GM18517 (cell line): ENCODE measurements at regions not wholly inside any gene's neighbourhood (a gene's known extent, or its start where the extent isn't known, plus 50 kb on each side); places are given as distances from the start of the nearest gene placed in this dataset.
"Not testable (repeated sequence)": the region's sequence is repeated elsewhere in the genome, so short reads cannot be mapped to it uniquely, and the experiment has no call there.

Experiments used
- ATAC-seq: cut with Tn5 transposase; IDR thresholded peaks from one replicate; pipeline ENCODE4 v1.9.1; 2021; ENCODE audit warnings: mild to moderate bottlenecking, moderate library complexity; ENCODE audit not compliant: unreplicated experiment

DNA sequence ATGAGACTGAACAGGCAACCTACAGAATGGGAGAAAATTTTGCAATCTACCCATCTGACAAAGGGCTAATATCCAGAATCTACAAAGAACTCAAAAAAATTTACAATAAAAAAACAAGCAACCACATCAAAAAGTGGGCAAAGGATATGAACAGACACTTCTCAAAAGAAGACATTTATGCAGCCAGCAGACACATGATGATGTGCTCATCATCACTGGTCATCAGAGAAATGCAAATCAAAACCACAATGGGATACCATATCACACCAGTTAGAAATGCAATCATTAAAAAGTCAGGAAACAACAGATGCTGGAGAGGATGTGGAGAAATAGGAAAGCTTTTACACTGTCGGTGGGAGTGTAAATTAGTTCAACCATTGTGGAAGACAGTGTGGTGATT lies 51.7 kb upstream of the PAXBP1 start:
- ATAC-seq, result not testable (repeated sequence)

GRCh38 chr21:32824950-32825349 lies 53.4 kb upstream of the PAXBP1 start:
- no peak for ATAC-seq

DNA sequence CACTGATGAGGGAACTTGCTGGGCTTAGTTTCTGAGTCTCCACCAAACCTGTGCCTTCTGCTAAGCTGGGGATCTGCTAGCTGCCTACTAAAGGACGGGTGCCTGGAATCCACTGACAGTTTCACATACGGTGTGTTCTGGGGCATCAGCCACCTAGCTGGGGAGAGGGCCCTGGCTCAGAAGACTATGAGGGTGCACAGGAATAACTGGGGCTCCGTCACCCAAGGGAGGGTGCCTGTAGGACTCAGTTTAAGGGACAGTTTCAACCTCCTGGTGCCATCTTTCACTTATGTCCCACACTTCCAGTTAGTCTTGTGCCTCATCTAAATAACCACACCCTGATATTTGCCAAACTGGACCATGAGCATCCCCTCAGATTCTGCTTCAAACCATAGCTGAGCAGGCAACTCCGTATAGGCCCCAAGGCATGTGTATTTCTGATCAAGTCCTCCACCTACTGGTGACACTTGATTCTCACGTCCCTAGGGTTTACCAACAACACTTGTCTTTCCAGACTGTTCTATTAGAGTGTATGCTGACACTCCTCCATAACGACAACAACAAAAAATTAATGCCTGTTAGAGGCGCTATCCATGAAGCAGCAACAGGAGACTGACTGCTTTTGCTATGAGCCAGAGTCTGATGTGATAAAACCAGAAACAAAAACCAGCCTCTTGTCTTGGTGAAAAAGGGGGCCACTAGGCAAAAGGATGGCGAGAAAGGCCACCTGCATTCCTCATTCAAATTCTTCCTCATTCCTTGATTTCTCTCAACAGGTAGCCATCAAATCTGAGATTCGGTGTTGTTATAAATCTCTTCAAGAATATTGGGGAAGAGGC lies 55.0 kb upstream of the PAXBP1 start:
- no peak for ATAC-seq

DNA sequence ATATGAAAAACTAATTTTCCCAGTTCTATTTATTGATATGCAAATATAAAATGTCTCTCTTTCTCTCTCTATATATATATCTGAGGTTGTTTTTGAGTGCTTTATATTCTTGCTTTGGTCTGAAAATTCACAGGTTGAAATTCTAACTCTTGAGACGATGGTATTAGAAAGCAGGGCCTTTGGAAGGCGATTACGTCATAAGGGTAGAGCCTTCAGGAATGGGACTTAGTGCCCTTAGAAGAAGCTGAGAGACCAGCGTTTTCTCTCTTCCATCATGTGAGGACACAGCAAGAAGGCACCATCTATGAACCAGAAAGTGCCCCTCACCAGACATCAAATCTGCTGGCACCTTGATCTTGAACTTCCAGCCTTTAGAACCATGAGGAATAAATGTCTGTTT lies 57.4 kb upstream of the PAXBP1 start:
- ATAC-seq, result no peak

- ATAC-seq, result no peak
Observed at GRCh38 chr21:32829504-32829903, 57.9 kb upstream of the PAXBP1 start.

GRCh38 chr21:32831779-32832178 lies 60.2 kb upstream of the PAXBP1 start:
- not testable (repeated sequence) for ATAC-seq

DNA sequence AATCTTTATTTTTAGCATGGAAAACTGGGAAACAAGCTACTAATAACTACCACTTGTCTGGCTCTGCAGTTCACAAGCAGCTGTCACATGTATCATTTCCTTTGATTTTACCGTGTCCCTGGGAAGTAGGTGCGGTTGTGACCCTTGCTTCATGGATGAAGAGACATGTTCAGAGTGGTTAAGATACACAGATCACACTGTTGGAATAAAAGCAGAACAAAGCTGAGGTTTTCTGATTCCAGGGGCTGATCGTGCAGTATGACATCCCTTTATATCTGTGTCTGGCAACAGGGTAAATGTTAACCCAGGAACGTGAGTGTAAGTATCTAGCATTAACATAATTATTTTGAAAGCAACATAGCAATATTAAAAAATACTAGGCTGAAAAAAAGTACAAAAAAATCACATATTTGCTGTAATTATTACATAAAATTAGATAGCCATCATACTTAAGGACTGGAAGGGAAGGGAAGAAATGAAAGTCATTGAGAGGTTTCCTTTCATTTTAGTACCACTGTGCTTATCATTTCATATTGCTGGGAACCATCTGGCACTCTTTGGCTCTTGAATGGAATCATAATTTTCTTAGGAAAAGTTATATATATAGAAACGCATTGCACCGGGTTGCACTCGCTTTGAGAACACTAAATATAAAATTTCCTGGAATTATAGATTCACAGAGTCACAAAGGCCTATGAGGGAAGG lies 62.8 kb upstream of the PAXBP1 start:
- no peak for ATAC-seq

DNA sequence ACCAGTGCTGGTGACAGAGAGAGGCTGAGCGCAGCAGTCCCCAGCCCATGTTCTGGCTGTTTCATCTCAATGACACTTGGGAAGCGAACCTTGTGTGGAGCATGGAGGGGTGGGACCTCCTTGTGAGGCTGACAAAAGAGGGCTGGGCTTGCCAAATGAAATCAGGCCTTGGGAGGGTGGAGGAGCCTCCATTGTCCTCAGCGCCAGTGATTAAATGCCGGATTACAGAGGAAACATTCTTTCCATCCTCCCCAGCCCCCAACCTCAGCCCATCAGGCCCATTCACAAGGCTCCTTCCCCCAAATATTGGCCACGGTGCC lies 63.3 kb upstream of the PAXBP1 start:
- no peak for ATAC-seq

DNA sequence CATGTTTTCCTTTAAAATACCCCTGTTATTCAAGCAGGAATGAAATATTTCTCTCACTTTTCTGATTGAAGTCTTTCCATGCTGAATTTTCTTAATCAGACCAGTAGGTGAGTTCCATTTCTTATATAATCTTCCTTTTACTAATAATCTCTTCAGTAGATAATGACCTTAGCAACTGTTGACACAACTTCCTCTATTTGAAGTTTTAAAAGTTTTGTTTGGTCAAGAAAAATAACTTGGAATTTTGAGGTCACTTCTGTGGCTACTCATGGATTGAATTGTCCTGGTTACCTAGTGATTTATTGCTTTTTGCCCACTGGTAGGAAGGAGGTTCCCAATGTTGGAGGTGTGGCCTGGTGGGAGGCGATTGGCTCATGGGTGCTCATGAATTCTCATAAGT lies 70.6 kb upstream of the PAXBP1 start:
- ATAC-seq, result no peak

DNA sequence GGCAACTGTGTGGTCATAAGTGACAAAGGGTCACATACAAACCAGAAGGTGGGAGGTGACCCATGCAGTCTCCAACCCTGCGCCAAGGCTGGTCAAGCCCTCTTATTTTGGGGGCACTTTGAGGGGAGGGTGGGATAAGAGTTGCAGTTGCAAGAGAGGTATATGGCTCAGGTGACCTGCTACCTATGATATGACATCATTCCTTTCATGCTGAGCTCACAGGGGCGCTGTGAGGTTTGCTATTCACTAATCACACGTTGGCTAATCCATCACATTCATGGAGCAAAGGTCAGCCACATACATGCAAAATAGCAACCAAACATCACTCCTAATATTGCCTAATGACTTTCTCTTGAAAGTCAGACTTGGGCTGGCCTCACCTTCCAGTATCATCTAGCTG lies 72.0 kb upstream of the PAXBP1 start:
- ATAC-seq, result no peak

DNA sequence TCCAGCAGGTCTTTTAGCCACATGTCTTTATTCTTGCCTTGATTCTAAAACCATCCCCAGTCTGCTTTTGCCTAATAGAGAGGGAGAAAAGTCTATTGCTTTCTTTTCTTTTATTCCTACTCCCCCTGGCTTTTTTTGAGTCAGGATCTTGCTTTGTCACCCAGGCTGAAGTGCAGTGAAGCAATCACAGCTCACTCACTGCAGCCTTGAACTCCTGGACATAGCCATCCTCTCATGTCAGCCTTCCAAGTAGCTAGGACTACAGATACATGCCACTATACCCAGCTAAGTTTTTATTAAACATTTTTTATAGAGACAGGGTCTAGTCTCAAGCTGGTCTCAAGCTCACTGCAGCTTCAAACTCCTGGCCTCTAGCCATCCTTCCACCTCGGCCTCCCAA lies 72.5 kb upstream of the PAXBP1 start:
- no peak for ATAC-seq

DNA sequence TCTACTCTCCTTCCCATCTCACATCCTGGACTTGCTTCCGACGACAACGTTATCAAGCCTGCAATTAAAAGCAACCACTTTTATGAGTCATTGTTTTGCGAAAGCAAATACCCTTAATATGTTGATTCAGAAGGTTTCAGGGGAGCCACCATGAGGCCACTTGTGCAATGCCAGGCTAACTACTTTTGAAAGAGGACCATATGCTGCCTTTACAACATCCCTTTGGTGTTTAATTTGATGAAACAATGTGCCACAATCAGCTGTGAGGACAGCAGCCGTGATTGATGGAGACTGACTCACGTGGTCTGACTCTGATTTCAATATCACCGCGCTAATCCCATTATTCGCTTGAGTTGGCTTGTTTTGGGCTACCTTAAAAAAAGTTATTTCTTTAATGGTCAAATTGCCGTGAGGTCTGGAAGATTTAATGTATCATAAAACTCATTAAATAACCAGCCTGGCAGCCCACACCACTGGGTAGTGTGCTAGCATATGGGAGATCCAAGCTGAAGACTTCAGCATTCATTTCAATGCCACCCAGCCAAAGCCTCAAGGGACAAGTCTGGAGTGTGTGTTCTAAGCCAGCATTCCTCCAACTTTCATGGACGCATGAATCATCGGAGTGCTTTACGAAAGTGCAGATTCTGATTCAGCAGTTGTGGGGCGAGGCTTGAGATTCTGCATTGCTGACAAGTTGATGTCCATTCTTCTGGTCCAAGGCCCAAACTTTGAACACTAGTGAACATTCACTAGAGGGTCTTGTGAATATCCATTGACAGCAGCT lies 73.3 kb upstream of the PAXBP1 start:
- ATAC-seq, result no peak

- ATAC-seq, result no peak
Observed at GRCh38 chr21:32858628-32859027, 87.1 kb upstream of the PAXBP1 start.

DNA sequence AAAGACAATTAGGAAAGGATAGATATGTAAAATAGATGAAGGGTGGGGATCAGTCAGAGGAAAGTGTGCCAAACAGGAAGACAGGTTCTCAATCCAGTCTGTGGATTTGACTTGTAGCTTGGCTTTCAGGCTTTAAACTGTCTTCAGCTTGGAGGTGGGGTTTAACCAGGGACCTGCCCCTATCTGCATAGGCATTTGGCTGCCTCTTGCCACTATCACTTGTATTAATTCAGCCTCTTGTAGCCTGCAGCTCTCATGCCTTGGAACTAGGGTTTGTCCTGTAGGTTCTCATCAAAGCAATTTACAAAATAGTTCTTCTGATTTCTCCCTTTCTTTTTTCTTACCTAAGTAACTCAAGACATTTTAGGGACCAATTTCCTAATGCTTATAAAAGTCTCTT lies 88.8 kb upstream of the PAXBP1 start:
- ATAC-seq, result no peak

DNA sequence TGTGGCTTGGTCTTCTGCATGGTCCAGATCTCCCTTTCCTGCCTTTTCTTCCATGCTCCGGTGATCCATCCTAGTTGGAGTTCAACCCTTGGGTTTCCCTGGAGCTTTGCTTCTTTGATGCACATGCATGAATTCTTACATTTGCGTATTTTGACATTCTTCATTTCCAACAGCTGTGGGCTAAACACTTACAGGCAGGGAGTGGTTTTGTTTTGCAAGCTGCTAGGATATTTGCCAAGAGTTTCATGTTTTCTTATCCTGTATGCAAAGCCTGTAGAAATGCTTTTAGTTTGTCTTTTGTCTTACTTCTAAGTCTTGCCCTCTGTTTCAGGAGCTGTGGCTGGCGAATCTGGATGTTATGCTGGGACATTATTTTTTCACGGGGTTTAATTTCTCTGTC lies 90.3 kb upstream of the PAXBP1 start:
- ATAC-seq, result no peak

DNA sequence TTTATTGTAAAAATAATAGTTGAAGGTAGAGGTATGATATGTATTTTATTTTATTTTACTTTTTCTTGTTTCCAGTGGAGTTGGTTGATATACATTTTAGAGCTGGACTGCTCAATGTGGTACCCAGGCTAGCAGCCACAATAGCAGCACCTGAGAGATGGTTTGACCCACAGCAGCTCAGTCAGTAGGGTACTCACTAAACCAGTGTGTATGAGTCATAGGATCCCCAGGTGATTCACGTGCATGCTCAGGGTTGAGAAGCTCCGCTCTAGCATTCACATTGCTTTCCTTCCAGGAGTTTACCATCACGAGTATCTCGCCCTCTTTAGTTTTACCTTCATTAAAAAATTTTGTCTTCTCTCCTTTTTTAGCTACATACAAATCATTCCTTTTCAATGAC lies 96.0 kb upstream of the PAXBP1 start:
- ATAC-seq, result no peak

- no peak for ATAC-seq
Observed at GRCh38 chr21:32868631-32869454, 97.3 kb upstream of the PAXBP1 start.

DNA sequence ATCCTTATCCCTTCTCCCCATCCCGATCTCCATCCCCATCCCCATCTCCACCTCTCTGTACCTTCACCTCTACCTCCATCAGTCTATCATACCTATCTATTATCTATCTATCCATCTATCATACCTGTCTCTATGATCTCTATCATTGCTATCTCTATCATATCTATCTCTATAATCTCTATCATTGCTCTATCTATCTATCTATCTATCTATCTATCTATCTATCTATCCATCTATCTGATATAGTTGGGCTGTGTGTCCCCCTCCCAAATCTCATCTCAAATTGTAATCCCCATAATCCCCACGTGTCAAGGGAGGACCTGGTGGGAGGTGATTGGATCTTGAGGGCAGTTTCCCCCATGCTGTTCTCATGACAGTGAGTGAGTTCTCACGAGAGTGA lies 97.9 kb upstream of the PAXBP1 start:
- ATAC-seq, result no peak

GRCh38 chr21:32876426-32876825 lies 104.9 kb upstream of the PAXBP1 start:
- no peak for ATAC-seq

- not testable (repeated sequence) for ATAC-seq
Observed at GRCh38 chr21:32877888-32878287, 106.3 kb upstream of the PAXBP1 start.

DNA sequence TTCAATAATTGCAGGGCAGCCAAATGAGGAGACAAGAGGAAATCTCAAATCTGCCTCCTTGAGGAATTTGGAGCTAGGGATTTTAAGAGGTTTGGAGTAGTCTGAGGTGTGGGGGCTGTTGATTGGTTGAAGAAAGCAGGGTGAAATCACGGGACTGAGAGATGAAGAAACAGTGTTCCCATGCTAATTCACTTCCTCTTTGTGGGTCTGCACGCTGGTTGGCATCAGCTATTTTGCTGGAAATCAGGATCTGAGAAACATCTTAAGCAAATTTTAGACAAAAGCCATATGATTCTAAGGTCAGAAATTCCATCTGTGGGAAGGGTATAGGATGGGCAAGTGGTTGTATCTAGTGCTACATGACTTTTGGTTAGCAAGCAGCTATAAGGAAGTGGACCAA lies 107.1 kb upstream of the PAXBP1 start:
- no peak for ATAC-seq
